H1 (cell line): ENCODE measurements at regions not wholly inside any gene's neighbourhood (a gene's known extent, or its start where the extent isn't known, plus 50 kb on each side); places are given as distances from the start of the nearest gene placed in this dataset.

Source experiments
- CTCF ChIA-PET: fragments of 300-600 bp; sonication (Branson Sonifier 250); formaldehyde crosslinking; loops from one replicate; lab custom pipeline; 2021; ENCODE audit not compliant: partially characterized antibody; lab: Charles Lee
- POLR2A ChIA-PET: fragments of 300-600 bp; sonication (Branson Sonifier 250); formaldehyde crosslinking; loops from one replicate; lab custom pipeline; 2021; ENCODE audit warnings: inconsistent platforms; ENCODE audit not compliant: partially characterized antibody; lab: Charles Lee
- DNase-seq, 2 experiments: peaks; one replicate each; pipeline versions ENCODE4 v3.0.0 to v3.0.0-alpha.2; 2010 to 2022; ENCODE audit warnings: low spot score in 2 of 2, low read depth in 1 of 2, mixed read lengths in 1 of 2
- FAIRE-seq: peaks from 2 replicates; lab custom pipeline; 2011; peaks lifted over from hg19 to GRCh38; lab: Jason Lieb, UNC
- H2AFZ ChIP-seq: 2 replicates; pipeline ENCODE4 v1.8.1; 2012; ENCODE audit warnings: low read length, inconsistent platforms
- H2AK5ac ChIP-seq: 2 replicates; pipeline ENCODE4 v1.6.1; 2013; ENCODE audit warnings: low read depth, low read length
- H2BK120ac ChIP-seq: replicated peaks from 2 replicates; pipeline ENCODE3; 2013; ENCODE audit warnings: low read depth, low read length, inconsistent platforms
- H2BK12ac ChIP-seq: 2 replicates; pipeline ENCODE4 v1.6.1; 2013; ENCODE audit warnings: low read depth, low read length
- H2BK15ac ChIP-seq: 2 replicates; pipeline ENCODE4 v1.6.1; 2013; ENCODE audit warnings: low read length
- H2BK20ac ChIP-seq: 2 replicates; pipeline ENCODE4 v1.6.1; 2013; ENCODE audit warnings: low read length
- H2BK5ac ChIP-seq: 2 replicates; pipeline ENCODE4 v1.6.1; 2013; ENCODE audit warnings: low read depth, low read length
- H3K14ac ChIP-seq: 2 replicates; pipeline ENCODE4 v1.6.1; 2013; ENCODE audit warnings: inconsistent platforms; ENCODE audit not compliant: insufficient read length
- H3K18ac ChIP-seq: 2 replicates; pipeline ENCODE4 v1.6.1; 2013; ENCODE audit warnings: low read length; ENCODE audit errors: extremely low read depth
- H3K23ac ChIP-seq: 2 replicates; pipeline ENCODE4 v1.6.1; 2013; ENCODE audit warnings: inconsistent platforms; ENCODE audit not compliant: insufficient read length
- H3K23me2 ChIP-seq: 2 replicates; pipeline ENCODE4 v1.6.1; 2013; ENCODE audit warnings: low read depth, low read length
- H3K27ac ChIP-seq: 2 replicates; pipeline ENCODE4 v1.6.1; 2011; ENCODE audit warnings: low read depth, low read length, inconsistent platforms
- H3K27me3 ChIP-seq, 4 experiments: replicated peaks in 1 of 4; 1 replicate in 1 of 4; 2 replicates in 3 of 4; pipeline versions ENCODE4 v1.6.1 to v1.8.1; 2011 to 2013; ENCODE audit warnings: low read length in 3 of 4, mild to moderate bottlenecking in 3 of 4, inconsistent platforms in 2 of 4, mixed read lengths in 2 of 4, moderate library complexity in 1 of 4; ENCODE audit not compliant: control insufficient read depth in 3 of 4, insufficient read depth in 3 of 4; ENCODE audit errors: extremely low read depth in 1 of 4
- H3K36me3 ChIP-seq, 4 experiments: 2 replicates each; pipeline versions ENCODE4 v1.6.1 to v1.8.1; 2011 to 2013; ENCODE audit warnings: mild to moderate bottlenecking in 4 of 4, low read length in 3 of 4, moderate library complexity in 2 of 4, control low read depth in 1 of 4, inconsistent platforms in 1 of 4; ENCODE audit not compliant: insufficient read depth in 4 of 4, control insufficient read depth in 2 of 4
- H3K4ac ChIP-seq: replicated peaks from 2 replicates; pipeline ENCODE3; 2013; ENCODE audit warnings: low read length, low read depth, mixed read lengths, inconsistent platforms; ENCODE audit not compliant: insufficient read length
- H3K4me1 ChIP-seq, 4 experiments: replicated peaks in 1 of 4; 1 replicate in 1 of 4; 2 replicates in 3 of 4; pipeline versions ENCODE4 v1.6.1 to v1.8.1; 2011 to 2013; ENCODE audit warnings: low read length in 3 of 4, inconsistent platforms in 2 of 4, mixed read lengths in 1 of 4; ENCODE audit not compliant: insufficient read depth in 4 of 4, control insufficient read depth in 3 of 4
- H3K4me2 ChIP-seq, 2 experiments: 2 replicates each; pipeline versions ENCODE4 v1.6.1 to v1.8.1; 2011 to 2013; ENCODE audit warnings: low read depth in 2 of 2, low read length in 2 of 2, control low read depth in 1 of 2, inconsistent platforms in 1 of 2, mild to moderate bottlenecking in 1 of 2; ENCODE audit not compliant: insufficient read depth in 1 of 2
- H3K4me3 ChIP-seq, 4 experiments: fragments of 200-600, 300-600 bp in 1 of 4; sonication (generic), shearing (Covaris generic), sonication (Bioruptor Twin) in 1 of 4; 2 replicates each; pipeline versions ENCODE4 v1.5.1 to v1.8.1; 2011 to 2016; ENCODE audit warnings: low read length in 4 of 4, low read depth in 3 of 4, control low read depth in 2 of 4, inconsistent platforms in 2 of 4, mild to moderate bottlenecking in 2 of 4, mixed read lengths in 1 of 4, moderate library complexity in 1 of 4; ENCODE audit not compliant: insufficient read depth in 2 of 4; ENCODE audit errors: extremely low read depth in 1 of 4
- H3K56ac ChIP-seq: replicated peaks from 2 replicates; pipeline ENCODE3; 2013; ENCODE audit warnings: low read depth, mild to moderate bottlenecking, mixed read lengths, low read length, inconsistent platforms; ENCODE audit not compliant: insufficient read length
- H3K79me1 ChIP-seq: 2 replicates; pipeline ENCODE4 v1.6.1; 2013; ENCODE audit warnings: low read depth, low read length, control low read depth
- H3K79me2 ChIP-seq, 2 experiments: 2 replicates each; pipeline versions ENCODE4 v1.6.1 to v1.8.1; 2012 to 2013; ENCODE audit warnings: low read length in 2 of 2, mild to moderate bottlenecking in 2 of 2, inconsistent platforms in 1 of 2; ENCODE audit not compliant: insufficient read depth in 2 of 2, control insufficient read depth in 1 of 2
- H3K9ac ChIP-seq, 4 experiments: replicated peaks in 1 of 4; 1 replicate in 1 of 4; 2 replicates in 3 of 4; pipeline versions ENCODE4 v1.6.1 to v1.8.1; 2011 to 2013; ENCODE audit warnings: low read depth in 3 of 4, low read length in 3 of 4, control low read depth in 2 of 4, mild to moderate bottlenecking in 2 of 4, moderate library complexity in 2 of 4, inconsistent platforms in 1 of 4; ENCODE audit errors: extremely low read depth in 1 of 4
- H3K9me3 ChIP-seq, 2 experiments: 2 replicates each; pipeline versions ENCODE4 v1.6.1 to v1.8.1; 2012 to 2013; ENCODE audit warnings: mild to moderate bottlenecking in 2 of 2, moderate library complexity in 2 of 2, control low read depth in 1 of 2, inconsistent platforms in 1 of 2, low read depth in 1 of 2, low read length in 1 of 2, mixed read lengths in 1 of 2; ENCODE audit not compliant: insufficient read depth in 2 of 2
- H4K20me1 ChIP-seq, 2 experiments: replicated peaks in 1 of 2; 2 replicates each; pipeline versions ENCODE3 to v1.8.1; 2011 to 2013; ENCODE audit warnings: inconsistent platforms in 2 of 2, low read length in 2 of 2, mild to moderate bottlenecking in 1 of 2; ENCODE audit not compliant: insufficient read depth in 2 of 2, control insufficient read depth in 1 of 2
- H4K5ac ChIP-seq: 2 replicates; pipeline ENCODE4 v1.6.1; 2013; ENCODE audit warnings: low read length, low read depth, mixed read lengths, inconsistent platforms; ENCODE audit not compliant: insufficient read length
- H4K8ac ChIP-seq: 2 replicates; pipeline ENCODE4 v1.8.0; 2013; ENCODE audit warnings: mild to moderate bottlenecking, moderate library complexity, low read length, inconsistent platforms; ENCODE audit not compliant: insufficient read depth; ENCODE audit errors: extremely low read depth
- H4K91ac ChIP-seq: replicated peaks from 2 replicates; pipeline ENCODE3; 2013; ENCODE audit warnings: low read length, mixed read lengths, inconsistent platforms; ENCODE audit not compliant: insufficient read length
- BCL11A ChIP-seq, 2 experiments: IDR thresholded peaks; one replicate each; pipeline ENCODE4 v1.6.1; 2011; ENCODE audit warnings: low read depth in 2 of 2, low read length in 2 of 2, mild to moderate bottlenecking in 2 of 2
- CEBPB ChIP-seq: IDR thresholded peaks from 2 replicates; pipeline ENCODE4 v1.6.1; 2012; ENCODE audit warnings: low read depth, low read length
- CREB1 ChIP-seq: IDR thresholded peaks from 2 replicates; pipeline ENCODE4 v1.6.1; 2012; ENCODE audit warnings: inconsistent platforms
- HDAC2 ChIP-seq, 2 experiments: fragments of 300-600 bp in 1 of 2; sonication (generic) in 1 of 2; IDR thresholded peaks; 2 replicates each; pipeline ENCODE4 v1.6.1; 2011 to 2012; ENCODE audit warnings: low read depth in 2 of 2, low read length in 2 of 2, mild to moderate bottlenecking in 2 of 2, moderate library complexity in 2 of 2, borderline replicate concordance in 1 of 2, inconsistent platforms in 1 of 2
- POLR2A ChIP-seq, 2 experiments: IDR thresholded peaks; 1 replicate in 1 of 2; 2 replicates in 1 of 2; pipeline ENCODE4 v1.6.1; 2011; ENCODE audit warnings: low read depth in 2 of 2, low read length in 2 of 2, mild to moderate bottlenecking in 2 of 2; ENCODE audit errors: control extremely low read depth in 1 of 2
- POU5F1 ChIP-seq: IDR thresholded peaks from 2 replicates; pipeline ENCODE4 v1.6.1; 2011; ENCODE audit warnings: low read depth, mild to moderate bottlenecking, low read length, moderate library complexity
- RAD21 ChIP-seq, 2 experiments: IDR thresholded peaks in 1 of 2; conservative IDR thresholded peaks in 1 of 2; 2 replicates each; pipeline ENCODE4 v1.6.1; 2011; ENCODE audit warnings: low read depth in 2 of 2, low read length in 2 of 2, improper control_type of control experiment in 1 of 2, inconsistent platforms in 1 of 2, mild to moderate bottlenecking in 1 of 2, moderate library complexity in 1 of 2
- SIX5 ChIP-seq: IDR thresholded peaks from 2 replicates; pipeline ENCODE4 v1.6.1; 2011; ENCODE audit warnings: mild to moderate bottlenecking, low read depth, low read length
- SP2 ChIP-seq: IDR thresholded peaks from 2 replicates; pipeline ENCODE4 v1.6.1; 2012; ENCODE audit warnings: mild to moderate bottlenecking, low read length, inconsistent platforms
- SP4 ChIP-seq: IDR thresholded peaks from 2 replicates; pipeline ENCODE4 v1.6.1; 2012; ENCODE audit warnings: low read length, inconsistent platforms
- TBP ChIP-seq: IDR thresholded peaks from 2 replicates; pipeline ENCODE4 v1.6.1; 2011; ENCODE audit warnings: low read depth, low read length, improper control_type of control experiment
- WGBS, 2 experiments: shearing (Covaris generic) in 1 of 2; methylation state at CpG; one replicate each; pipeline versions ENCODE4 v1.1.6 to v1.1.7; 2013 to 2015; ENCODE audit warnings: low lambda C conversion rate in 2 of 2, mixed read lengths in 2 of 2, inconsistent platforms in 1 of 2, low coverage in 1 of 2, missing lambda C conversion rate in 1 of 2; ENCODE audit not compliant: insufficient replicate concordance in 2 of 2, insufficient coverage in 1 of 2, insufficient read length in 1 of 2; ENCODE audit errors: extremely low coverage in 1 of 2, missing lambda C conversion rate in 1 of 2; 5-methylcytosine and 5-hydroxymethylcytosine counted together
- TF ChIP-seq, protein P1 (sequence below), 3 experiments: IDR thresholded peaks; 1 replicate in 2 of 3; 2 replicates in 1 of 3; pipeline versions ENCODE4 v1.5.1 to v1.6.1; 2011; ENCODE audit warnings: low read length in 3 of 3, mild to moderate bottlenecking in 3 of 3, inconsistent platforms in 2 of 3, low read depth in 1 of 3, moderate library complexity in 1 of 3; ENCODE audit not compliant: insufficient read depth in 1 of 3; ENCODE audit errors: control extremely low read depth in 1 of 3

DNA sequence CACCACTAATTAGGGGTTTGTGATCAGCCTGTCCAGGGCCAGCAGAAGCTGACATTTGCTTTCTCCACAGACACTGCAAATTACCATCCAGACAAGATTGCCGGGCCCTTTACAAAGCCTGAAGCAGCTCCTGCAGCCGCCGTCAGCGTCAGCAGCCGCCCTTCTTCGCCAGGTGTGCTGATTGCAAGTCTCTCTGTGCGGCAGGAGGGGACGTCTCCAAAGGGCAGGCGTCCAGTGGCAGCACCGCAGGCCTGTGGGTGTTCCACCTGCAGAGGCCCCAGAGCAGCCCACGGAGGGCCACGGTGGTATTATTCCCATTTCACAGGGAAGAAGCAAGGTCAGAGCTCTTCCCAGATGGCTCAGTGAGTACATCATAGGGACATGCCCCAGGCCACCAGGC is 108.0 kb upstream of the PPP1R26 start:
- Histone ChIP-seq H2BK12ac (no peak overlapping the region), H3K4me2 (no peak overlapping the region), H4K91ac (peak overlapping the region; percentile 66), H4K20me1 (no peaks in the 10 kb centered on the region), H3K9ac (no peak overlapping the region), H3K18ac (no peak overlapping the region), H2BK20ac (peak overlapping the region; percentile 86; the same call in 1 of the 2 replicates), H3K79me2 (no peaks in the 10 kb centered on the region), H3K14ac (no peak overlapping the region), H3K27me3 (no peaks in the 10 kb centered on the region), H4K5ac (no peak overlapping the region), H3K4me1 (peaks cover 2 to 3% (median 3%) of the 10 kb centered on the region in 4 experiments), H3K9me3 (peaks cover 0 to 5% of the 10 kb centered on the region in 2 experiments; a peak in 1 of 4 replicates), H2BK15ac (no peak overlapping the region), H2AK5ac (no peak overlapping the region), H2BK5ac (0 out of 2 replicates have a peak overlapping the region, but pooled peaks have one; percentile 52), H3K23ac (no peak overlapping the region), H2BK120ac (no peak overlapping the region), H2AFZ (no peak overlapping the region), H3K4me3 (no peak overlapping the region), H3K27ac (no peak overlapping the region), H4K8ac (peak overlapping the region; percentile 60; the same call in 1 of the 2 replicates), H3K79me1 (no peaks in the 10 kb centered on the region), H3K4ac (no peak overlapping the region), H3K36me3 (no peaks in the 10 kb centered on the region), H3K56ac (no peak overlapping the region), H3K23me2 (no peaks in the 10 kb centered on the region)
- no peak for FAIRE-seq
- ChIA-PET POLR2A (no interaction called here), CTCF (interaction anchor here (0.8 to 1.9 kb wide), 8 partner anchors 19 to 673 kb away, joined by 3 to 6 read pairs (median 4); partner anchors contain the start of gene OLFM1)
- no peak for DNase-seq
- WGBS, 2 experiments: 96% methylated on average over 11 of the region's 12 CpGs; no CpG with 5 or more reads in 1 of the 2 experiments
- TF ChIP-seq TBP: no peak
- TF ChIP-seq SP4: no peak
- TF ChIP-seq POU5F1: no peak
- no peak for TF ChIP-seq BCL11A (IDR thresholded peaks at IDR 0.05; ENCODE audit: low read depth in 2 of 2, low read length in 2 of 2)
- TF ChIP-seq CEBPB: no peak
- no peak for TF ChIP-seq RAD21 (IDR thresholded peaks at IDR 0.05 in 1 of 2, conservative IDR thresholded peaks at IDR 0.05 in 1 of 2; ENCODE audit: low read depth in 2 of 2, low read length in 2 of 2)
- TF ChIP-seq CREB1: no peak
- no peak for TF ChIP-seq SIX5
- TF ChIP-seq, protein P1, sequence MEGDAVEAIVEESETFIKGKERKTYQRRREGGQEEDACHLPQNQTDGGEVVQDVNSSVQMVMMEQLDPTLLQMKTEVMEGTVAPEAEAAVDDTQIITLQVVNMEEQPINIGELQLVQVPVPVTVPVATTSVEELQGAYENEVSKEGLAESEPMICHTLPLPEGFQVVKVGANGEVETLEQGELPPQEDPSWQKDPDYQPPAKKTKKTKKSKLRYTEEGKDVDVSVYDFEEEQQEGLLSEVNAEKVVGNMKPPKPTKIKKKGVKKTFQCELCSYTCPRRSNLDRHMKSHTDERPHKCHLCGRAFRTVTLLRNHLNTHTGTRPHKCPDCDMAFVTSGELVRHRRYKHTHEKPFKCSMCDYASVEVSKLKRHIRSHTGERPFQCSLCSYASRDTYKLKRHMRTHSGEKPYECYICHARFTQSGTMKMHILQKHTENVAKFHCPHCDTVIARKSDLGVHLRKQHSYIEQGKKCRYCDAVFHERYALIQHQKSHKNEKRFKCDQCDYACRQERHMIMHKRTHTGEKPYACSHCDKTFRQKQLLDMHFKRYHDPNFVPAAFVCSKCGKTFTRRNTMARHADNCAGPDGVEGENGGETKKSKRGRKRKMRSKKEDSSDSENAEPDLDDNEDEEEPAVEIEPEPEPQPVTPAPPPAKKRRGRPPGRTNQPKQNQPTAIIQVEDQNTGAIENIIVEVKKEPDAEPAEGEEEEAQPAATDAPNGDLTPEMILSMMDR (IDR thresholded peaks at IDR 0.05; ENCODE audit: control extremely low read depth in 1 of 3, insufficient read depth in 1 of 3, low read depth in 1 of 3, low read length in 3 of 3): no peak
- no peak for TF ChIP-seq HDAC2 (IDR thresholded peaks at IDR 0.05; ENCODE audit: borderline replicate concordance in 1 of 2, low read depth in 2 of 2, low read length in 2 of 2)
- TF ChIP-seq POLR2A (IDR thresholded peaks at IDR 0.05; ENCODE audit: control extremely low read depth in 1 of 2, low read depth in 2 of 2, low read length in 2 of 2): no peak
- no peak for TF ChIP-seq SP2
